ENCODE measurements at regions not wholly inside any gene's neighbourhood (a gene's known extent, or its start where the extent isn't known, plus 50 kb on each side); places are given as distances from the start of the nearest gene placed in this dataset.

DNA sequence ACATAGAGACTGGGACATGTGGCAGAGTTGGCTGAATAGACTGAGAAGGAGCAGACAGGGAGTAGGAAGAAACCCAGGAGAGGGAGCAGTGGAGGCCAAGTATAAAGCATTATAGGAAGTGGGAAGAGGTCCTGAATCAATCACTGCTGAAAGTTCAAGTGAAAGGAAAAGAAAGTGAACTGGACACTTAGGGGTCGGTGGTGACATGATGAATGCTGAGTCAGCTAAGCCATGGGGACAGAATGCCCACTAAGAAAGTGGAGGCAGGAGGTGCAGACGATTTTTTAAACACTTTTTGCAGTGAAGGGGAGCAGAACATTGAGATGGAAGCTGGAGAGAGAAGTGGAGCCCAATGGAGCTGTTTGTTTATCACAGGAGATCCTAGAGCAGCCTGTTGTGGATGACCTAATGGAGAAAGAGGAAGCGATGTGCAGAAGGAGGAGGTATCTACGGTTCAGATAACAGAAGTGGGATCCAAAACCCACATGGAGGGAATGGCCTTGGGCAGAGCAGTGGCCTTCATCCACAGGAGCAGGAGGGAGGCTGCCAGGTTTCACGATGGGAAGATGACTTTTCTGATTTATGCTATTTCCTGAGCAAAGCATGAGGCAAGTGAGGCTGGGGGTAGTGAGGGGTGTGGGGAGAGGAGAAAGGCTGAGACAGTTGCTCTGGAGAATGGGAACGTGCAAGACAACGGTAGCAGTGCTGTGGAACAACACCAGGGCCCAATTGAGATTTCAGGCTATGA is 208.2 kb downstream of the RPLP1 start:
- TF ChIP-seq EZH2 (IDR thresholded peaks at IDR 0.05; ENCODE audit: low read length): no peak
- DNase-seq (ENCODE audit: low read depth, low spot score) (no peak), FAIRE-seq (no peak)
- no peak overlapping the region for H3K4me2 ChIP-seq (ENCODE audit: control insufficient read depth, extremely low read depth, insufficient read depth, low read depth, low read length)
- H3K79me2 ChIP-seq (ENCODE audit: control insufficient read depth, insufficient read depth, low read length): no peaks in the 10 kb centered on the region
- H3K9me1 ChIP-seq (ENCODE audit: control insufficient read depth, extremely low read depth, insufficient read depth, low read length): no peaks in the 10 kb centered on the region
- H3K27ac ChIP-seq (ENCODE audit: control insufficient read depth, insufficient read depth, low read length): no peak overlapping the region
- no peak overlapping the region for H3K9ac ChIP-seq (ENCODE audit: control insufficient read depth, extremely low read depth, insufficient read depth, low read length)
- dilution Hi-C loops (cut with MboI; ENCODE audit: extremely low pct_ligation_motif_present, low sequenced_read_pairs): no loop called here
- H3K27me3 ChIP-seq (ENCODE audit: control insufficient read depth, extremely low read depth, insufficient read depth, low read length): peaks cover 51% of the 10 kb centered on the region
- no peaks in the 10 kb centered on the region for H3K9me3 ChIP-seq (ENCODE audit: control insufficient read depth, low read depth, low read length)
- H3K4me3 ChIP-seq (ENCODE audit: control insufficient read depth in 2 of 3, extremely low read depth in 1 of 3, insufficient read depth in 2 of 3, low read depth in 1 of 3, low read length in 3 of 3): no peak overlapping the region
- no peaks in the 10 kb centered on the region for H3K4me1 ChIP-seq (ENCODE audit: control insufficient read depth, extremely low read depth, insufficient read depth, low read length)
- no peak overlapping the region for H2AFZ ChIP-seq (ENCODE audit: control insufficient read depth, low read length)
- no peaks in the 10 kb centered on the region for H3K36me3 ChIP-seq (ENCODE audit: control insufficient read depth in 2 of 2, extremely low read depth in 1 of 2, insufficient read depth in 2 of 2, low read length in 2 of 2)
- H4K20me1 ChIP-seq (ENCODE audit: control insufficient read depth, extremely low read depth, insufficient read depth, low read length): no peaks in the 10 kb centered on the region

DNA sequence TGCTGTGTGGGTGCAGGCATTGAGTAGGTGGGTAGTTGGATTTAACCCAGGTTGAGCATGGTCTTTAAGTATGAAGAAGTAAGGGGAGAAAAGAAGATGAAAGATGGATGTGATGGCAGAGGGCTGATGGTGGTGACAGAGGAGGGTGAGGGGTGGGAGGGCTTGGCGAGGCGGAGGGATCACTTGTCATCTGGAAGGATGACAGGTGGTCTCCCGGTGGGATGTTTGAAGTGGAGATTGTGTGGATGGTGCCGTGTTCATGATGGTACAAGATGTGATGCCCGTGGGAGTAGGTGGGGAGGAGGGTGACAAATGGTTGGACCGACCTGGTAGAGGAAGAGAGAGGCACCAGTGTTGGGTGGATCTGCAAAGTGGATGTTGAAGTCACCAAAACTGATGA is 208.8 kb downstream of the RPLP1 start:
- dilution Hi-C loops (cut with MboI; ENCODE audit: extremely low pct_ligation_motif_present, low sequenced_read_pairs): no loop called here
- Histone ChIP-seq H3K36me3 (ENCODE audit: control insufficient read depth in 2 of 2, extremely low read depth in 1 of 2, insufficient read depth in 2 of 2, low read length in 2 of 2) (no peaks in the 10 kb centered on the region), H3K4me1 (ENCODE audit: control insufficient read depth, extremely low read depth, insufficient read depth, low read length) (no peaks in the 10 kb centered on the region), H3K9me3 (ENCODE audit: control insufficient read depth, low read depth, low read length) (no peaks in the 10 kb centered on the region), H3K27ac (ENCODE audit: control insufficient read depth, insufficient read depth, low read length) (no peak overlapping the region), H3K79me2 (ENCODE audit: control insufficient read depth, insufficient read depth, low read length) (no peaks in the 10 kb centered on the region), H3K4me2 (ENCODE audit: control insufficient read depth, extremely low read depth, insufficient read depth, low read depth, low read length) (no peak overlapping the region), H3K9me1 (ENCODE audit: control insufficient read depth, extremely low read depth, insufficient read depth, low read length) (no peaks in the 10 kb centered on the region), H3K4me3 (ENCODE audit: control insufficient read depth in 2 of 3, extremely low read depth in 1 of 3, insufficient read depth in 2 of 3, low read depth in 1 of 3, low read length in 3 of 3) (no peak overlapping the region), H3K27me3 (ENCODE audit: control insufficient read depth, extremely low read depth, insufficient read depth, low read length) (peaks cover 57% of the 10 kb centered on the region), H3K9ac (ENCODE audit: control insufficient read depth, extremely low read depth, insufficient read depth, low read length) (no peak overlapping the region), H2AFZ (ENCODE audit: control insufficient read depth, low read length) (no peak overlapping the region), H4K20me1 (ENCODE audit: control insufficient read depth, extremely low read depth, insufficient read depth, low read length) (no peaks in the 10 kb centered on the region)
- TF ChIP-seq, protein P1, sequence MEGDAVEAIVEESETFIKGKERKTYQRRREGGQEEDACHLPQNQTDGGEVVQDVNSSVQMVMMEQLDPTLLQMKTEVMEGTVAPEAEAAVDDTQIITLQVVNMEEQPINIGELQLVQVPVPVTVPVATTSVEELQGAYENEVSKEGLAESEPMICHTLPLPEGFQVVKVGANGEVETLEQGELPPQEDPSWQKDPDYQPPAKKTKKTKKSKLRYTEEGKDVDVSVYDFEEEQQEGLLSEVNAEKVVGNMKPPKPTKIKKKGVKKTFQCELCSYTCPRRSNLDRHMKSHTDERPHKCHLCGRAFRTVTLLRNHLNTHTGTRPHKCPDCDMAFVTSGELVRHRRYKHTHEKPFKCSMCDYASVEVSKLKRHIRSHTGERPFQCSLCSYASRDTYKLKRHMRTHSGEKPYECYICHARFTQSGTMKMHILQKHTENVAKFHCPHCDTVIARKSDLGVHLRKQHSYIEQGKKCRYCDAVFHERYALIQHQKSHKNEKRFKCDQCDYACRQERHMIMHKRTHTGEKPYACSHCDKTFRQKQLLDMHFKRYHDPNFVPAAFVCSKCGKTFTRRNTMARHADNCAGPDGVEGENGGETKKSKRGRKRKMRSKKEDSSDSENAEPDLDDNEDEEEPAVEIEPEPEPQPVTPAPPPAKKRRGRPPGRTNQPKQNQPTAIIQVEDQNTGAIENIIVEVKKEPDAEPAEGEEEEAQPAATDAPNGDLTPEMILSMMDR (optimal IDR thresholded peaks at IDR 0.05 in 1 of 3, IDR thresholded peaks at IDR 0.05 in 1 of 3, conservative IDR thresholded peaks at IDR 0.05 in 1 of 3; ENCODE audit: extremely low read depth in 1 of 3, insufficient read depth in 2 of 3, low read length in 3 of 3): no peak
- TF ChIP-seq EZH2 (IDR thresholded peaks at IDR 0.05; ENCODE audit: low read length): no peak
- no peak for FAIRE-seq
- DNase-seq (ENCODE audit: low read depth, low spot score): no peak

Measured in keratinocyte (primary cell).